ENCODE measurements at regions not wholly inside any gene's neighbourhood (a gene's known extent, or its start where the extent isn't known, plus 50 kb on each side); places are given as distances from the start of the nearest gene placed in this dataset.
A peak's percentile ranks its signal among the peaks of the same experiment; 100 is the strongest.

GRCh38 chr4:154019811-154020210, 230.9 kb upstream of the SFRP2 start:
- no peak overlapping the region for H3K4me3 ChIP-seq (ENCODE audit: low read length)
- no peak for DNase-seq (ENCODE audit: low read depth)
- TF ChIP-seq, protein P1, sequence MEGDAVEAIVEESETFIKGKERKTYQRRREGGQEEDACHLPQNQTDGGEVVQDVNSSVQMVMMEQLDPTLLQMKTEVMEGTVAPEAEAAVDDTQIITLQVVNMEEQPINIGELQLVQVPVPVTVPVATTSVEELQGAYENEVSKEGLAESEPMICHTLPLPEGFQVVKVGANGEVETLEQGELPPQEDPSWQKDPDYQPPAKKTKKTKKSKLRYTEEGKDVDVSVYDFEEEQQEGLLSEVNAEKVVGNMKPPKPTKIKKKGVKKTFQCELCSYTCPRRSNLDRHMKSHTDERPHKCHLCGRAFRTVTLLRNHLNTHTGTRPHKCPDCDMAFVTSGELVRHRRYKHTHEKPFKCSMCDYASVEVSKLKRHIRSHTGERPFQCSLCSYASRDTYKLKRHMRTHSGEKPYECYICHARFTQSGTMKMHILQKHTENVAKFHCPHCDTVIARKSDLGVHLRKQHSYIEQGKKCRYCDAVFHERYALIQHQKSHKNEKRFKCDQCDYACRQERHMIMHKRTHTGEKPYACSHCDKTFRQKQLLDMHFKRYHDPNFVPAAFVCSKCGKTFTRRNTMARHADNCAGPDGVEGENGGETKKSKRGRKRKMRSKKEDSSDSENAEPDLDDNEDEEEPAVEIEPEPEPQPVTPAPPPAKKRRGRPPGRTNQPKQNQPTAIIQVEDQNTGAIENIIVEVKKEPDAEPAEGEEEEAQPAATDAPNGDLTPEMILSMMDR (conservative IDR thresholded peaks at IDR 0.05; ENCODE audit: low read depth, low read length): no peak

- no peak for DNase-seq (ENCODE audit: low read depth)
- TF ChIP-seq, protein P1 (conservative IDR thresholded peaks at IDR 0.05; ENCODE audit: low read depth, low read length): peak; percentile 21
Observed at GRCh38 chr4:154018659-154019058, 229.8 kb upstream of the SFRP2 start.

DNA sequence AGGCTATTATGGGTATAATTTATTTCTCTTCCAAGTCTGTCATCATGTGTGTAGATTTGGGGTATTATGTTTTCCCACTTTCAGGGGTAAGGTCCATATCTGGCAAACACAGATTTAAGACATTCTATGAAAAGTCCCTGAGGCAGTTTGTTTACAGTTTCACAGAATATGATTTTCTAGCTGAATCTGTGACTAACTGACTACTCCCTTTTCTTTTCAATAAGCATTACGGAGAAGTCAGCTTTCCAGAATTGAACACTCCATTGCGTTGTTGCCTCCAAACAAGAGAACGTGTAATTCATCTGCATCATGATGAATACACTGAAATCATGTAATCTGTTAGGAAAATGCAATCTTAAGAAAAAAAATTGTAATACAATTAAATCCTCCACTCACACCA, 226.7 kb upstream of the SFRP2 start:
- no peak for DNase-seq (ENCODE audit: low read depth)
- TF ChIP-seq, protein P1 (conservative IDR thresholded peaks at IDR 0.05; ENCODE audit: low read depth, low read length): no peak
- H3K4me3 ChIP-seq (ENCODE audit: low read length): no peak overlapping the region

More at GRCh38 chr4:154018659-154019058, 229.8 kb upstream of the SFRP2 start:
- H3K4me3 ChIP-seq (ENCODE audit: low read length): no peak overlapping the region

DNA sequence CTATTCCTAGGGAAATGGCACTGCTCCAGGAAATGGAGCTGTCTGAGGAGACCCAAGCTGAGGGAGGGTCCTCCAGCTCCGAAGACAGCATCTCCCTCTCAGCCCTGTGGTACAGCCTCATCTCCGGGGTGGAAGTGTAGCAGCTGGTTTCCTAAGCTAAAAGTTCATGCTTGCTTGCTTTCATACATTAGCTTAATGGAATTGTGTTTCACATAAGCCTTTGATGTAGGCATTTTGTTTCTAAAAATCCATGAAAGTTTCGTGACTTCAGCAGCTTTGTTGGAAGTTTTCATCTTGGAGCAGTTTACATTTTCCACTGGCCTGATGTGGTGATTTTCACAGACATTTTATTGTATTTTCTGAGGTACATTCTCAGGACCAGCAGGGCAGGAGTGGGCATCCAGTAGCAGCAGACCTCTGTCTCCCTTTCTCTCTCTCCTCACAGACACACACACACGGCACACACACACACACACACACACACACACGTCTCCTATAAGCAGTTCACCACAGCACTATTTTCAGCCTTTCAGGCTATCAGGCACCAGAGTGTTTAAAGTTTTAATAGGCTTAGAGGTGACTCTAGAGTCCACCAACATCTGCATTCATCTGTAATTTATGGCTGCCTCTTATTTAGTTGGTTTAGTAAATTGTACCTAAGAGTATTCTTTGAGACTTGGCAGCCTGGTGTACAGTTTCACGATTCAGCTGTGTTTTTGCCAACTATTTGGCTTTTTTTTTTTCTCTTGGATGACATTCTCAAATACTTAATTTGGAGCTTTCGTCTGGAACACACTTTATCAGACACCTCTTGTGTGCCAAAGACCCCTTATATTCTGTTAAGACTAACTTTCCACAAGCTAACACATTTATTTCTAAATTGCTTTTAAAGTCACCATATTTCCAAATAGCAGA, 225.8 kb upstream of the SFRP2 start:
- no peak for DNase-seq (ENCODE audit: low read depth)
- TF ChIP-seq, protein P1 (conservative IDR thresholded peaks at IDR 0.05; ENCODE audit: low read depth, low read length): no peak
- H3K4me3 ChIP-seq (ENCODE audit: low read length): no peak overlapping the region

GRCh38 chr4:154013576-154013975, 224.7 kb upstream of the SFRP2 start:
- no peak for DNase-seq (ENCODE audit: low read depth)
- TF ChIP-seq, protein P1 (conservative IDR thresholded peaks at IDR 0.05; ENCODE audit: low read depth, low read length): no peak
- H3K4me3 ChIP-seq (ENCODE audit: low read length): no peak overlapping the region

DNA sequence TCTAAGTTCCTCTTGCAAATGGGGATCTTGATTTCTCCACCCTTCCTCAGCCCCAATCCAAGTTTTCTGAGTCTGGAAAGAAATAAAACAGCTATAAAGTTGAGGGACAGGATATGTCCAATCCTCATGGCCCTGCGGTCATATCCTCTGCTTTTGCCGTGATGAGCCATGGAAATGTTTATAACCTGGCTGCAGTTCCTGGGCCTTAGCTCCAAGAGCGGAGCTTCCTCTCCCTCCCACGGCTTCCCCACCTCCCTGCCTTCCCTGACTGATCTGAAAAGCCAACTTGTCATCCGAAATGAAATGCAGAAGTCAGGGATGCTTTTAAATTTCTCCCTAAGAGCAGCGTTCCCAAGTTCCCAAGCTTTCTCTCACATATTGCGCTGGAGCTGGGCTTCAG, 221.5 kb upstream of the SFRP2 start:
- H3K4me3 ChIP-seq (ENCODE audit: low read length): no peak overlapping the region
- no peak for DNase-seq (ENCODE audit: low read depth)

More for the DNA sequence above, 221.5 kb upstream of the SFRP2 start:
- TF ChIP-seq, protein P1 (conservative IDR thresholded peaks at IDR 0.05; ENCODE audit: low read depth, low read length): no peak
